WI38 (cell line): ENCODE measurements at regions not wholly inside any gene's neighbourhood (a gene's known extent, or its start where the extent isn't known, plus 50 kb on each side); places are given as distances from the start of the nearest gene placed in this dataset.

ENCODE experiments used
- H3K4me3 ChIP-seq: 2 replicates; pipeline ENCODE4 v1.5.1; 2011; ENCODE audit warnings: low read depth, mild to moderate bottlenecking, control low read depth, low read length
- TF ChIP-seq, protein P1 (sequence below): IDR thresholded peaks from 2 replicates; pipeline ENCODE4 v1.5.1; 2012; ENCODE audit warnings: low read depth, mild to moderate bottlenecking, control low read depth, low read length

DNA sequence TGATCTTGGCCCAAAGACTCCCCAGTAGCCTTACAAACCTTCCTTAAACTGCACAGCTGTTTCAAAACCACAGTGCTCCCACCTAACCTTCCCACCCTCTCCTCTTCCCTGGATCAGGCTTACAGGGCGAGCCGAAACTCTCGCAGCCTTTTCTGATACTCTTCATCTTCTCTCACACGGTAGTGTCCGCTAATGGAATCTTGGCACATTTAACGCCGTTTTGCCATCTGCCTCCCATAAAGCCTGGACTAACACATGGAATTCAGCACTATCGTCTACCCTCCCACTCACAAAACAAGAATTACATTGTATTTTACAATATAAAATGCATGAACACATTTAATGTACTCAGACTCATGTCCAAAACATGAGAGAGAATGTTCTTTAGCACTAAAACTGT lies 135.9 kb downstream of the RAP2A start:
- TF ChIP-seq, protein P1, sequence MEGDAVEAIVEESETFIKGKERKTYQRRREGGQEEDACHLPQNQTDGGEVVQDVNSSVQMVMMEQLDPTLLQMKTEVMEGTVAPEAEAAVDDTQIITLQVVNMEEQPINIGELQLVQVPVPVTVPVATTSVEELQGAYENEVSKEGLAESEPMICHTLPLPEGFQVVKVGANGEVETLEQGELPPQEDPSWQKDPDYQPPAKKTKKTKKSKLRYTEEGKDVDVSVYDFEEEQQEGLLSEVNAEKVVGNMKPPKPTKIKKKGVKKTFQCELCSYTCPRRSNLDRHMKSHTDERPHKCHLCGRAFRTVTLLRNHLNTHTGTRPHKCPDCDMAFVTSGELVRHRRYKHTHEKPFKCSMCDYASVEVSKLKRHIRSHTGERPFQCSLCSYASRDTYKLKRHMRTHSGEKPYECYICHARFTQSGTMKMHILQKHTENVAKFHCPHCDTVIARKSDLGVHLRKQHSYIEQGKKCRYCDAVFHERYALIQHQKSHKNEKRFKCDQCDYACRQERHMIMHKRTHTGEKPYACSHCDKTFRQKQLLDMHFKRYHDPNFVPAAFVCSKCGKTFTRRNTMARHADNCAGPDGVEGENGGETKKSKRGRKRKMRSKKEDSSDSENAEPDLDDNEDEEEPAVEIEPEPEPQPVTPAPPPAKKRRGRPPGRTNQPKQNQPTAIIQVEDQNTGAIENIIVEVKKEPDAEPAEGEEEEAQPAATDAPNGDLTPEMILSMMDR, result no peak

DNA sequence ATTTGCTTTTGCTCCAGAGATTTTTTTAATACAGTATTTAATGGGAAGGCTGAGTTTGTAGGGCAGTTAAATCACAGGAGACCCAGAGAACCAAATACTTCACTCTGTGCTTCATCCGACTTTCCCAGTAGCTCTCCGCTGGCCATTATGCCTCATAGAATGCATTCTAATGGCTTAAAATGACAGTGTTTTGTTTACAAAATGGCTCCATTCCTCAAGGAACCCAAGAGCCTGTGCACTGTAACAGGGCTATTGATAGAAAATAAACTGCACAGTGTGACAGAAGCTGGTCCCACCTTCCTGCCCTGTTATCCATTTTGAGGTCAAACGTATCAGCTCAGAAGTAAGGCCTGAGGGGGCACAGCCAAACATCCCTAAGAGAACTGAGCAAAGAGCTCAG lies 136.5 kb downstream of the RAP2A start:
- TF ChIP-seq, protein P1, result no peak
- H3K4me3 ChIP-seq, result no peak overlapping the region

More for the DNA sequence above, 135.9 kb downstream of the RAP2A start:
- no peak overlapping the region for H3K4me3 ChIP-seq

- H3K4me3 ChIP-seq, result no peak overlapping the region
- TF ChIP-seq, protein P1, result no peak
These were observed 139.0 kb downstream of the RAP2A start for GRCh38 chr13:97573011-97573410.

- TF ChIP-seq, protein P1, result peak; percentile 78
- no peak overlapping the region for H3K4me3 ChIP-seq
These were observed 141.0 kb downstream of the RAP2A start for GRCh38 chr13:97574926-97575325.

DNA sequence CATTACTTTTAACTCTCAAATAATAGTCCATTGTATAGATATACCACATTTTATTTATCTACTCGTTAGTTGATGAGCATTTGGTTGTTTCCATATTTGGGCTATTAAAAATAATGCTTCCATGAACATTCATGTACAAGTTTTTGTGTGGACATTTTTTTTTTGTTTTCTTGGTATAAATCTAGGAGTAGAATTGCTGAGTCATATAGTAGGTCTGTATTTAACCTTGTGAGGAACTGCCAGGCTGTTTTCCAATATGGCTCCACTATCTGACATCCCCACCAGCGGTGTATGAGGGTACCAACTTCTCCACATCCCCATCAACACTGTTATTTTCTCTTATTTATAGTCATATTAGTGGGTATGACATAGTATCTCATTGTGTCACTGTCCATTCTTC lies 143.1 kb downstream of the RAP2A start:
- TF ChIP-seq, protein P1, result no peak
- H3K4me3 ChIP-seq, result no peak overlapping the region

DNA sequence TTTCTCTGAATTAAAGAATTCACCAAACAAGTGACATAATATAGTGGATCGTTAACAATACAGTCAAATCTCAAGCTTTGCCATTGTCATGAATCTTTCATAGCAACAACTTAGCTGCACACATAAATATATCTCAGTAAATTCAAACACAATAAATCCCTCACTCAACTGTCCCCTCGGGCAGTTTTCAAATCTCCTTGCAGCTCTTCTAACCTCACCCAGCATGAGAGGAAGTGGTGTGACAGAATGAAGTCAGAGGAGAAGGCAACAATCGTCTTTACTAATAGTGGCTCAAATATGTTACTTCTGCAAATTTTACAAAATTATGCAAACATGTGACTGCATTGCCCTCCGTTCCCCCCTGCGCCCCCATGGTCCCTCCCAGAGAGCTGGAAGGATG lies 148.2 kb downstream of the RAP2A start:
- TF ChIP-seq, protein P1, result no peak

GRCh38 chr13:97583907-97584497 lies 150.0 kb downstream of the RAP2A start:
- TF ChIP-seq, protein P1, result no peak
- H3K4me3 ChIP-seq, result no peak overlapping the region

More for the DNA sequence above, 148.2 kb downstream of the RAP2A start:
- H3K4me3 ChIP-seq, result no peak overlapping the region
